Neural crest cell (in vitro differentiated cells): ENCODE measurements at regions not wholly inside any gene's neighbourhood (a gene's known extent, or its start where the extent isn't known, plus 50 kb on each side); places are given as distances from the start of the nearest gene placed in this dataset.

ENCODE experiments used
- DNase-seq: peaks from one replicate; pipeline ENCODE4 v3.0.0; 2021; ENCODE audit warnings: low read depth, mixed read lengths, low spot score
- H3K27ac Mint-ChIP-seq: one replicate; pipeline ENCODE4 v1.8.0; 2021; ENCODE audit warnings: mild to moderate bottlenecking, mixed read lengths; ENCODE audit not compliant: unreplicated experiment
- H3K27me3 Mint-ChIP-seq: 2 replicates; pipeline ENCODE4 v1.8.0; 2021; ENCODE audit warnings: low read depth, mild to moderate bottlenecking, mixed read lengths
- H3K36me3 Mint-ChIP-seq: 2 replicates; pipeline ENCODE4 v1.8.0; 2021; ENCODE audit warnings: low read depth, mild to moderate bottlenecking, mixed read lengths
- H3K4me1 Mint-ChIP-seq: 2 replicates; pipeline ENCODE4 v1.8.0; 2021; ENCODE audit warnings: mixed read lengths
- H3K4me3 Mint-ChIP-seq: one replicate; pipeline ENCODE4 v1.8.0; 2021; ENCODE audit warnings: mild to moderate bottlenecking, mixed read lengths
- H3K9me3 Mint-ChIP-seq: 2 replicates; pipeline ENCODE4 v1.8.0; 2021; ENCODE audit warnings: mixed read lengths
- CTCF ChIP-seq: fragments of 200-600 bp; sonication (generic); conservative IDR thresholded peaks from 2 replicates; pipeline ENCODE4 v1.5.0; 2021; ENCODE audit warnings: antibody characterized with exemption, mild to moderate bottlenecking

- no peak overlapping the region for H3K27ac Mint-ChIP-seq
- DNase-seq = no peak
- H3K9me3 Mint-ChIP-seq = no peaks in the 10 kb centered on the region
- no peaks in the 10 kb centered on the region for H3K27me3 Mint-ChIP-seq
- no peaks in the 10 kb centered on the region for H3K36me3 Mint-ChIP-seq
- no peak overlapping the region for H3K4me3 Mint-ChIP-seq
- peaks cover 34% of the 10 kb centered on the region for H3K4me1 Mint-ChIP-seq
- no peak for TF ChIP-seq CTCF
Measured at GRCh38 chr2:215615803-215616174, 179.9 kb upstream of the FN1 start.

GRCh38 chr2:215615067-215615802, 179.4 kb upstream of the FN1 start:
- Mint-ChIP-seq H3K4me3 (no peak overlapping the region), H3K4me1 (peaks cover 34% of the 10 kb centered on the region), H3K9me3 (no peaks in the 10 kb centered on the region), H3K36me3 (no peaks in the 10 kb centered on the region), H3K27ac (no peak overlapping the region), H3K27me3 (no peaks in the 10 kb centered on the region)
- no peak for DNase-seq
- no peak for TF ChIP-seq CTCF

GRCh38 chr2:215614296-215614695, 178.4 kb upstream of the FN1 start:
- no peak for DNase-seq
- Mint-ChIP-seq H3K36me3 (no peaks in the 10 kb centered on the region), H3K4me1 (peaks cover 26% of the 10 kb centered on the region), H3K9me3 (no peaks in the 10 kb centered on the region), H3K27me3 (no peaks in the 10 kb centered on the region), H3K4me3 (no peak overlapping the region), H3K27ac (no peak overlapping the region)
- no peak for TF ChIP-seq CTCF

- no peak for DNase-seq
- Mint-ChIP-seq H3K36me3 (no peaks in the 10 kb centered on the region), H3K4me3 (no peak overlapping the region), H3K27ac (no peak overlapping the region), H3K27me3 (no peaks in the 10 kb centered on the region), H3K4me1 (peaks cover 22% of the 10 kb centered on the region), H3K9me3 (no peaks in the 10 kb centered on the region)
- no peak for TF ChIP-seq CTCF
Measured at GRCh38 chr2:215613888-215614287, 178.0 kb upstream of the FN1 start.

GRCh38 chr2:215613280-215613679, 177.4 kb upstream of the FN1 start:
- H3K4me3 Mint-ChIP-seq = no peak overlapping the region
- no peaks in the 10 kb centered on the region for H3K27me3 Mint-ChIP-seq
- no peaks in the 10 kb centered on the region for H3K9me3 Mint-ChIP-seq
- no peaks in the 10 kb centered on the region for H3K36me3 Mint-ChIP-seq
- no peak for DNase-seq
- TF ChIP-seq CTCF = no peak
- no peak overlapping the region for H3K27ac Mint-ChIP-seq
- H3K4me1 Mint-ChIP-seq = peaks cover 16% of the 10 kb centered on the region
